M059J (cell line): ENCODE measurements at regions not wholly inside any gene's neighbourhood (a gene's known extent, or its start where the extent isn't known, plus 50 kb on each side); places are given as distances from the start of the nearest gene placed in this dataset.
"Not testable (repeated sequence)": the region's sequence is repeated elsewhere in the genome, so short reads cannot be mapped to it uniquely, and the experiment has no call there.

Experiments
- DNase-seq: peaks from one replicate; pipeline ENCODE4 v3.0.0-alpha.2; 2012; ENCODE audit warnings: low read depth

- DNase-seq = not testable (repeated sequence)
Measured at GRCh38 chr5:100379254-100379858, 155.8 kb upstream of the FAM174A start.

- not testable (repeated sequence) for DNase-seq
Measured at GRCh38 chr5:100364757-100365478, 170.3 kb upstream of the FAM174A start.

DNA sequence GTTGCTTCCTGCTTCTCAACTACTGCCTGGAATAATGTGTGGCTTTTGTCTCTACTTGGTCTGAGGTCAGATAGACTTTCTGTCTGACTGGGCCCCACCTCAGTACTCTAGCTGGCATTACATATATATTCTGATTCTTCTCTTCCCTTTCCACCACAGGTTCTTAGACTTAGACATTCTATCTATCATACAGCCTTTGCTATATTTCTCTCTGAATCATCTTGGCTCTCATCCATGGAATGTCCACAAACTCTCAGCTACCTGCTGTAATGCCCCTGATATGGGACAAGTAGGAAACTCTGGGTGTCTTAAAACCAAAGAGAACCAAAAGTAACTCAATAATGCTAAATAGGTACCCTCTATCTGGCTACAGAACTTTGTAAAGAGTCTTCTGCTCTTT is 170.8 kb upstream of the FAM174A start:
- not testable (repeated sequence) for DNase-seq

GRCh38 chr5:100359998-100360397 is 175.2 kb upstream of the FAM174A start:
- not testable (repeated sequence) for DNase-seq

GRCh38 chr5:100346269-100346668 is 188.9 kb upstream of the FAM174A start:
- DNase-seq = not testable (repeated sequence)

DNA sequence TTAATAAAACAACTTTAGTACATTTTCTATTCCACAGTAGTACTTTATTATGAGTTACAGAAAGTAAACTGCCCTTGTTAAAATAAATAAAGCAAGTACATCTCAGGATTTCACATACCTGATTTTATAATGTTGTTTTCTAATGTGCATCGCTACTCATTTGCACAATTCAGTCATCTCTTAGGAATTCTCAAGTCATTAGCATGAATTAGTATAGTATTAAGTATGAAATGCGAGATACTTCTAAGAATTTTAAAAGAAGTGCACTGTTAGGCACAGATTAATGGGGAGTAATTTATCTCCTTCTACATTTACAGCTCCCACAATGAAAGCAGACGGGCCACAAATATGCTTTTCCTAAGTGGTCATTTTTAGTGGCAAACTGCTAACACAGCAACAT is 193.7 kb upstream of the FAM174A start:
- not testable (repeated sequence) for DNase-seq

DNA sequence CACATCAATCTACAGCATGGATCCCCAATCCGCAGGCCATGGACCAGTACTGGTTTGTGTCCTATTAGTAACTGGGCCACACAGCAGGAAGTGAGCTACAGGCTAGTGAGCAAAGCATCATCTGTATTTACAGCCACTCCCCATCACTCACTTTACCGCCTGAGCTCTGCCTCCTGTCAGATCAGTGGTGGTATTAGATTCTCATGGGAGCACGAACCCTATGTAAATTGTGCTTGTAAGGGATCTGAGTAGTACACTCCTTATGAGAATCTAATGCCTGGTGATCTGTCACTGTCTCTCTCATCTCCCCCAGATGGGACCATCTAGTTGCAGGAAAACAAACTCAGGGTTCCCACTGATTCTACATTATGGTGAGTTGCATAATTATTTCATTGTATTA is 212.7 kb upstream of the FAM174A start:
- DNase-seq = no peak

DNA sequence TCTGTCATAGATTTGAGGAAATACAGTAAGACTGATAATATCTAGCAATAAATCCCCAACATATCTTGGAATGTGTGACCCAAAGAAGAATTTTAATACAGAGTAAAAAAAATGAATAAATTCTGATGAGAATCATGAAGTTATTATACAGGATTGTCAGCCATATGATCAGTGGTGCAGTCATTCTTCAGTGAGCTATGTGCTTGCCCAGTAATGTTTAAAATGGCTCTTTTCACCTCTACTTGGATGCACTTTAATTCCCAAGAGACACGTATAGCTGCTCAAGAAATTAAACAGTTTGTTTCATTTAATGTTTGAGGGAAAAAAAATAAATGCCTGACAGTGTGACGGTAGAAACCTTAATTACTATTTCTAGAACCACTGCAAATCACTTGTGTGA is 215.3 kb upstream of the FAM174A start:
- no peak for DNase-seq

DNA sequence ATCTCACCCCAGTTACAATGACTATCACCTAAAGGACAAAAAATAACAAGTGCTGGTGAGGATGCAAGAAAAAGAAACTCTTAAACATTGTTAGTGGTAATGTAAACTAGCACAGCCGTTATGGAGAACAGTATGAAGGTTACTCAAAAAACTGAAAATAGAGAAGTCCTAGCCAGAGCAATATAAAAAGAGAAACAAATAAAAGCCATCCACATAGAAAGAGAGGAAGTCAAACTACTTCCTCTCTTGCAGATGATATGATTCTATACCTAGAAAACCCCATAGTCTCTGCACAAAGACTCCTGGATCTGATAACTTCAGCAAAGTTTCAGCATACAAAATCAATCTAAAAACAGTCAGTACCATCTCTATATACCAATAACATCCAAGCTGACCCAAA is 221.5 kb upstream of the FAM174A start:
- DNase-seq = no peak

DNA sequence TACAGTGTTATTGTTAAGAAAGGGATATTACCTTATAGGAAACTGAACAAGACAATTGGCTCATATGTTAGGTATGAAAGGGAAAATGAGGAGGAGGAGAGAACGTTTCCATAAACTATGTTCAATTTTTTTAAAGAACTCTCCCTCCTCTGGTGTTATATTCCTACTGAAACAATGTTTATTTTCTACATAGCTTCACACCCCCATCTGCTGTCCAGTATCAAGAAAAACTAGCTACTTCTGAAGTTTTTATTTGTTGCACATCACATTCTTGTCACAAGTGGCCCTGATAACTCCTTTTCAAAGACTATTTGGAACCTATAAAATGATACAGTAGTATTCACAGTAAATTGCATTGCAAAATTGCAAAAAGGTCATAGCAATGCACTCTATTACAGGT is 223.4 kb upstream of the FAM174A start:
- no peak for DNase-seq

- no peak for DNase-seq
Measured at GRCh38 chr5:100306000-100306399, 229.2 kb upstream of the FAM174A start.

- no peak for DNase-seq
Measured at GRCh38 chr5:100303216-100303615, 232.0 kb upstream of the FAM174A start.

GRCh38 chr5:100299261-100299660 is 235.9 kb upstream of the FAM174A start:
- DNase-seq = no peak

- no peak for DNase-seq
Measured at GRCh38 chr5:100276071-100276470, 259.1 kb upstream of the FAM174A start.

- no peak for DNase-seq
Measured at GRCh38 chr5:100275631-100276030, 259.5 kb upstream of the FAM174A start.

GRCh38 chr5:100273846-100274580 is 261.2 kb upstream of the FAM174A start:
- peak; percentile 1 for DNase-seq

GRCh38 chr5:100270023-100270771 is 265.0 kb upstream of the FAM174A start:
- DNase-seq = peak; percentile 45

GRCh38 chr5:100260968-100261367 is 274.2 kb upstream of the FAM174A start:
- no peak for DNase-seq

DNA sequence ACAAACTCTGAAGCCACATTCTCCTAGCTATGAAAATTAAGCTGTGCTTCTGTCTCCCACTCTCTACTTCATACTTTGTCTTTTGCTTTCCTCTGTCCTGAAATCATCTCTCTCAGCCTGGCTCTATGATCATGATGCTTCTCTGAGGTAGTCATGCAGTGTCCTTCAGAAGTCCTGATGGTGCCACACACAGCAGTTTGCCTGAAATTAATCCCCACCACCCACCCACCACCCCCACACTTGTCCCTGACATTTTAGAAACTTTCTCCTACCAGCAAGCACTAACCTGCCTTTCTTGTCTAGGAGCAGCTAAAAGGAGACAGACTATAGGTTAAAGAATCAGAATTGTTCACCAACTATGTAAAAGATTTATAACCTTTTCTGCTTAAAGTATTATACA is 282.2 kb upstream of the FAM174A start:
- no peak for DNase-seq

DNA sequence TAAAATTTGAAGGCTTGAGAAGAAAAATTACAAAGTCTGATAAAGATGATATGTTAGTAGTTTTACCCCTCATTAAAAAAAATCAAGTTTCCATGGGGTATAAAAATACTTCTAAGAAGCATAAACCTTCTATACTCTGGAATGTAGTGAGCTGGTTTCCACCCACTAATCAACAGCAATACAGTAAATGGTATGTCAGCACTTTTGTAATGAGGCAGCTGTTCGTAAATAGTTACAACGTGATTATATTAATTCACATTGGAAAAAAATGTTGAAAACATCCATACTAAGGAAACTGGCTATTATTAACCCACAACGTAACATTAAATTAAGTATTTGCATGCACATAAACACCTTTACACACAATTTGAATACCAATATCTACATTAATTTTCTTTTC is 283.1 kb upstream of the FAM174A start:
- DNase-seq = no peak

DNA sequence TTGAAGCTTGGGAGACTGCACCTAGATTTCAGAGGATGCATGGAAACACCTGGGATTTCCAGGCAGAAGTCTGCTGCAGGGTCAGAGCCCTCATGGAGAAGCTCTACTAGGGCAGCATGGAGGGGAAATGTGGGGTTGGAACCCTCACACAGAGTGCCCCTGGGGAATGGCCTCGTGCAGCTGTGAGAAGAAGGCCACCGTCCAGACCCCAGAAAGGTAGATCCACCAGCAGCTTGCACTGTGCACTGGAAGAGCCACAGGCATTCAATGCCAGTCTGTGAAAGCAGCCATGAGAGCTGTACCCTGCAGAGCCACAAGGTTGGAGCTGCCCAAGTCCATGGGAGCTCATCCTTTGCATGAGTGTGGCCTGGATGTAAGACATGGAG is 285.3 kb upstream of the FAM174A start:
- DNase-seq = no peak

DNA sequence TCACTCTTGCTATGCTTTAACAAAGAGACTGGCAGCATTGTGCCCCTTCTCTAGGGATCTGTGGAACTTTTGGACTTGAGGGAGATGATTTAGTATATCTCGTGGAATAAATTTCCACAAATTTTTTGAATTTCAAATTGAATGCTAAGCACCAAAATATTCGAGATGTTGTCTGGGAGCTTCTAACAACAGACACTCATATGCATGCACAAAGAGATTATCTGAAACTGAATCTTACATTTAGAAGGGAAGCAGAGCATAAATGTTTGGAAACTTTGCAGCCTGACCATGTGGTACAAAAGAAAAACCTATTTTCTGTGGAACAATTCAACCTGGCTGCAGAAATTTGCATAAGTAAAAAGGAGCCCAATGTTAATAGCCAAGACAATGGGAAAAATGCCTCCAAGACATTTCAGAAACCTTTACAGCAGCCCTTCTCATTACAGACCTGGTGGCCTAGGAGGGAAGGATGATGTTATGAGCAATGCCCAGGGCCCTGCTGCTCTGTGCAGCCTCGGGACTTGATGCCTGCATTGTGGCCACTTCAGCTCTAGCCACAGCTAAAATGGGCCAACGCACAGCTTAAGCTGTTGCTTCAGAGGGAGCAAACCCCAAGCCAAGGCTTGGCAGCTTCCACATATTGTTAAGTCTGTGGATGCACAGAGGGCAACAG is 285.8 kb upstream of the FAM174A start:
- no peak for DNase-seq
